OCI-LY1 (cell line): ENCODE measurements at regions not wholly inside any gene's neighbourhood (a gene's known extent, or its start where the extent isn't known, plus 50 kb on each side); places are given as distances from the start of the nearest gene placed in this dataset.

Experiments
- EZH2 ChIP-seq: fragments of 200-600 bp; sonication (generic), shearing (Covaris generic); IDR thresholded peaks from 2 replicates; pipeline ENCODE4 v1.8.0; 2017; ENCODE audit warnings: borderline replicate concordance, mixed run types, mild to moderate bottlenecking, antibody characterized with exemption, low read length, moderate library complexity, mixed read lengths
- TF ChIP-seq, protein P1 (sequence below): fragments of 200-600 bp; sonication (generic), shearing (Covaris generic); IDR thresholded peaks from 2 replicates; pipeline ENCODE4 v1.5.1; 2017; ENCODE audit warnings: mild to moderate bottlenecking, antibody characterized with exemption, low read length, moderate library complexity, mixed read lengths

GRCh38 chr18:28768791-28769768, 592.1 kb upstream of the CDH2 start:
- TF ChIP-seq, protein P1, sequence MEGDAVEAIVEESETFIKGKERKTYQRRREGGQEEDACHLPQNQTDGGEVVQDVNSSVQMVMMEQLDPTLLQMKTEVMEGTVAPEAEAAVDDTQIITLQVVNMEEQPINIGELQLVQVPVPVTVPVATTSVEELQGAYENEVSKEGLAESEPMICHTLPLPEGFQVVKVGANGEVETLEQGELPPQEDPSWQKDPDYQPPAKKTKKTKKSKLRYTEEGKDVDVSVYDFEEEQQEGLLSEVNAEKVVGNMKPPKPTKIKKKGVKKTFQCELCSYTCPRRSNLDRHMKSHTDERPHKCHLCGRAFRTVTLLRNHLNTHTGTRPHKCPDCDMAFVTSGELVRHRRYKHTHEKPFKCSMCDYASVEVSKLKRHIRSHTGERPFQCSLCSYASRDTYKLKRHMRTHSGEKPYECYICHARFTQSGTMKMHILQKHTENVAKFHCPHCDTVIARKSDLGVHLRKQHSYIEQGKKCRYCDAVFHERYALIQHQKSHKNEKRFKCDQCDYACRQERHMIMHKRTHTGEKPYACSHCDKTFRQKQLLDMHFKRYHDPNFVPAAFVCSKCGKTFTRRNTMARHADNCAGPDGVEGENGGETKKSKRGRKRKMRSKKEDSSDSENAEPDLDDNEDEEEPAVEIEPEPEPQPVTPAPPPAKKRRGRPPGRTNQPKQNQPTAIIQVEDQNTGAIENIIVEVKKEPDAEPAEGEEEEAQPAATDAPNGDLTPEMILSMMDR = no peak
- no peak for TF ChIP-seq EZH2
